ENCODE measurements at regions not wholly inside any gene's neighbourhood (a gene's known extent, or its start where the extent isn't known, plus 50 kb on each side); places are given as distances from the start of the nearest gene placed in this dataset.
"Not testable (repeated sequence)": the region's sequence is repeated elsewhere in the genome, so short reads cannot be mapped to it uniquely, and the experiment has no call there.

DNA sequence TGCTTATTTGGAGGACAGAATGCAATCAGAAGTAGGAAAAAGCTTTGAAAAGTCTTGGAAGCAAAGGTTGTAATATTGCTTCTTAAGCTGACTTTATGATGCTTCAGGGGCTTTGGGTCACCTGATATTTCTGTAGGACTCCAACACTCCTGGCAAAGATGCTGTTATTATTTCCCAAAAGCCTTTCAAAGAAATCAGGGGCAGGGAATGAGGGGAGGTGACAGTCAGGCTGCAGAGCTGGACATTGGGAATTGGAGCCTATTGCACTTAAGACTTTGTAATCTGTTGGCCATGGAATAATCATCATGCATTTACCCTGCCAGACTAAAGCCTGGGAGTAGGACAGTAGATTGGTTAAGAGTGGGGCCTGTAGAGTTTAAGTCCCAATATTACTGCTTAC lies 168.3 kb upstream of the IL12B start:
- DNase-seq, result no peak

DNA sequence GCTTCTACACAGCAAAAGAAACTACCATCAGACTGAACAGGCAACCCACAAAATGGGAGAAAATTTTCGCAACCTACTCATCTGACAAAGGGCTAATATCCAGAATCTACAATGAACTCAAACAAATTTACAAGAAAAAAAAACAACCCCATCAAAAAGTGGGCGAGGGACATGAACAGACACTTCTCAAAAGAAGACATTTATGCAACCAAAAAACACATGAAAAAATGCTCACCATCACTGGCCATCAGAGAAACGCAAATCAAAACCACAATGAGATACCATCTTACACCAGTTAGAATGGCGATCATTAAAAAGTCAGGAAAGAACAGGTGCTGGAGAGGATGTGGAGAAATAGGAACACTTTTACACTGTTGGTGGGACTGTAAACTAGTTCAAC lies 171.8 kb upstream of the IL12B start:
- DNase-seq, result not testable (repeated sequence)

GRCh38 chr5:159503236-159503635 lies 172.9 kb upstream of the IL12B start:
- DNase-seq, result no peak

DNA sequence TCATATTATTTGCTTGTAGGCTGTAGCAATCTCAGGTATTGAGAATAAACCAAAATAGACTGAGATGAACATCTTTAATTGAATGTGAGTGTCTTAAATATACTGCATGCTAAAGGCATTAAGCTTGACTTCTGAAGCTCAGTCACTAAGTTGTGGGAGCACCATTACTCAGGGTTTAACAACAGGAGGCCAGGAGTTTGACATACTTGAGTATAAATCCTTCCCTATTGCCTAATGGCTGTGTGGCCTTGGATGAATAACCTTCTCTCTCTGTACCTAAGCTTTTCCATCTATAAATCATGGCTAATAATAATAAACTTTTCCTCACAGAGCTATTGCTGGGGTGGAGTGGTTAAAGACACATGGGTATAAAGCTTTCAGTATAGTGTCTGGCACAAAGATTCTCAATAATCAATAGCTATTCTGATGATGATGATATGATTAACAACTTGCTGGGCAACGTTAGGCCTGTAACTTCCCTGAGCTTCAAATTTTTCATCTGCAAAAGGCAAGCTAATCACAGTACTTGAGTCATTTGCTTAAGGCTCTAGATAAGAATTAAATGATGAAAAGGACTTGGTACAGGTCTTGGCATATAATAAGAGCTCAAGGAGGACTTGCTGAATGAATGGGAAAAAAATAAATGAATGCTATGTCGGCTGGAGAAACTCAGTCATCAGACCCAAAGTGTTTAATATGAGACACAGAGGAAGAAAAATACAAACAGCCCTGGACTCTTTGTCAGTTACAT lies 174.0 kb upstream of the IL12B start:
- no peak for DNase-seq

GRCh38 chr5:159504857-159505304 lies 174.6 kb upstream of the IL12B start:
- DNase-seq, result peak in 16 of 51 donors; percentile 2 to 41 (median 8)

DNA sequence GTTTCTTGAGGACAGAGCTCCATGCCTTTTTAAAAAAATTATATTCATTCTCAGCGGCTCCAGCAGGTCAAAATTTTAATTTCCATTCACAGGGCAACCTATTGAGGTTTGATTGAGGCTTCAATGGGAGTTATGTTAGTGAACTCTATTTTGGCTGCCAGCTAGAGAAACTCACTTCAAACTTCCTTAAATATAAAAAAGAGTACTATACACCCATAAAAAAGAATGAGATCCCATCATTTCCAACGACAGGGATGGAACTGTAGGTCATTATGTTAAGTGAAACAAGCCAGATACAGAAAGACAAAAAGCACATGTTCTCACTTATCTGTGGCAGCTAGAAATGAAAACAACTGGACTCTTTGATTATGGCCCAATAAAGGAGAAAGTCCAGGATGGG lies 176.8 kb upstream of the IL12B start:
- no peak for DNase-seq

- DNase-seq, result no peak
Observed at GRCh38 chr5:159507661-159508060, 177.4 kb upstream of the IL12B start.

GRCh38 chr5:159508344-159508743 lies 178.1 kb upstream of the IL12B start:
- DNase-seq, result no peak

DNA sequence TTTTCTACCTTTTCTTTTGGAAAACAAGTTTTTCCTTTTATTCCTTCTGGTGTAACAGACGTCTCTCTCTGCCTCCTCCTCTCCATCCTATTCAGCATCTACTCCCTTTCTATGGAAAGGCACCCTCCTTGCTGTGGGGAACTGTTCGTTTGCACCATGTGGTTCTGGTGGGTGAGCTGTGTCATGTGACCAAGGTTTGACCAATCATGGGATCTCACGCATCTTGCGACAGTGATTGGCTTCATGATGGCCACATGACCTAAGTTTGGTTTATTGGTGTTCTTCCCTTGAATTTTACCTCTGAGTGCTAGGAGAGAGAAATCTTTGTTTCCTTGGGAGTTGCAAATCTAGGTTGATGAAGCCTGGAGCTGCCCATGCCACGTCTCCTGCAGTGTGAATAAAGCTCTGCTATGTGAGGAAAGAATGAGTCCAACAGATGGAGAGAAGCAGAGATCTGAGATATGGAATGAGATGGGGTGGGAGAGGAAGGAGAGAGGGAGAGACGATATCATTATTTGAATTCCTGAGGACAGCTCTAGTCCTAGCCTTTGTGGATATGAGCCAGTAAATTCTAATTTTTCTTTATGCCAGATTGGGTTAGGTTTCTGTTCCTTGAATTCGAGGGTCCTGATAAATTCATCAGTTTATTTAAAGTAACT lies 178.8 kb upstream of the IL12B start:
- no peak for DNase-seq

- DNase-seq, result no peak
Observed at GRCh38 chr5:159510282-159510681, 180.0 kb upstream of the IL12B start.

GRCh38 chr5:159511570-159511969 lies 181.3 kb upstream of the IL12B start:
- no peak for DNase-seq

GRCh38 chr5:159512064-159512463 lies 181.8 kb upstream of the IL12B start:
- DNase-seq, result no peak

DNA sequence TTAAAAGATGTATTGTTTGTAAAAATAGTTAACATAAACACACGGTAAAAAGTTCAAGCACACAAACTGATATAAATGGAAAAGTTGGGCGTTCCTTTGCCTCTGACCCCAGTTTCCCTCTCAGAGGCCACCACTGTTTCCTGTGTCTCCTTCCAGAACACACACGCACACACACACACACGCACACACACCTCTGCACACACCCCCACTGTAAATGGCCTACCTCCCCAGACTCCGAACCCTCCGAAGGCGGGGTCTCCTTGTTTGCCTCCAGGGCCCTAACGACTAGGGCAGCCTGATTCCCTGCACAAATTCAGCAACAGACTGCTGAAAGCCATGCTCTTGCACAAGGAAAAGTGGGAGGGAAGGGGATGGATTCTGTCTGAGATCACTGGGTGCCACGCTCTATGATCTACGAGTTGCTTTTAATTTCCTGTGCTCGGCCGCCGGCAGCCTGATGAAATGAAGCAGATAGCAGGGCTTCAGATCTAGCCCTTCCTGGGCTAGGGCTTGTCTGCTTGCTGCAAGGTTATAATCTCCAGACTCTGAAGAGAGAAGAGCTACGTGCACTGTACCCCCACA lies 184.0 kb upstream of the IL12B start:
- DNase-seq, result no peak

GRCh38 chr5:159515197-159515596 lies 184.9 kb upstream of the IL12B start:
- no peak for DNase-seq

- DNase-seq, result peak in 23 of 51 donors; percentile 1 to 47 (median 10)
Observed at GRCh38 chr5:159515909-159516415, 185.7 kb upstream of the IL12B start.

DNA sequence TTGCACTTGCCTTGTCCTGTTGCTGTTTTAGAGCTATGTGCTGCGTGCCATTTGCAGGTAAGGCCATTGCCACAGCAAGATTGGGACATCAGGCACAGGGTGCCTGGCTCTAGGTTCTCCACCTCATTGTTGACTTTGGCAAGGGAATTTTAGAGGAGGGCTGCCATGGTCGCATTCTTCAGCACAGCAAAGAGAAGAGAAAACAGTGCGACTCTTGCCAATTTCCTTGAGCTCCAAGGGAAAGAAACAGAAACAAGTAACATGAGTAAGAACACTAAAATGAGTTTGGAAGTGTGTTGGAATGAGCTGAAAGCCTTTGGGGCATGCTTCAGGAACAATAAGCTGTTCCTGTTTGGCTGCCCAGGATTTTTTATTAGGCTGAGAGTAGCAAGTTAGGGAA lies 188.1 kb upstream of the IL12B start:
- DNase-seq, result no peak

DNA sequence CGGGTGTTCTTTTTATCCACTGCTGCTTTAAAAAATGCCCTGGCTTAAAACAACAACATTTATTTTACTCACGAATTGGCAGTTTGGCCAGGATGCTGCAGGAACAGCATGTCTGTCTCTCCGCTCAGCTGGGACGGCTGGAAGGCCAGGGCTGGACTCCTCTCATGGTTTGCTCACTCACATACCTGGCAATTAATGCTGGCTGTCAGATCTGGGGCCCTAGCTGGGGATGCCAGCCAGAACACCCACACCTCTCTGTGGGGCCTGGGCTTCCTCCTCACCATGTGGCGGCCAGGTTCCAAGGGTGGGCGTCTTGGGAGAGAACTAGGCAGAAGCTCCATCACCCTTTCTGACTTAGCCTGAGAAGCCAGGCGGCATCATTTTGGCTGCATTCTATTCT lies 189.1 kb upstream of the IL12B start:
- DNase-seq, result peak in 1 of 51 donors; percentile 12

- no peak for DNase-seq
Observed at GRCh38 chr5:159522841-159523240, 192.6 kb upstream of the IL12B start.

DNA sequence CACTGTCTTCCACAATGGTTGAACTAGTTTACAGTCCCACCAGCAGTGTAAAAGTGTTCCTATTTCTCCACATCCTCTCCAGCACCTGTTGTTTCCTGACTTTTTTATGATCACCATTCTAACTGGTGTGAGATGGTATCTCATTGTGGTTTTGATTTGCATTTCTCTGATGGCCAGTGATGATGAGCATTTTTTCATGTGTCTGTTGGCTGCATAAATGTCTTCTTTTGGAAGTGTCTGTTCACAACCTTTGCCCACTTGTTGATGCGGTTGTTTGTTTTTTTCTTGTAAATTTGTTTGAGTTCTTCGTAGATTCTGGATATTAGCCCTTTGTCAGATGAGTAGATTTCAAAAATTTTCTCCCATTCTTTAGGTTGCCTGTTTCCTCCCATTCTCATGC lies 194.0 kb upstream of the IL12B start:
- not testable (repeated sequence) for DNase-seq

GRCh38 chr5:159525117-159525516 lies 194.8 kb upstream of the IL12B start:
- no peak for DNase-seq

DNA sequence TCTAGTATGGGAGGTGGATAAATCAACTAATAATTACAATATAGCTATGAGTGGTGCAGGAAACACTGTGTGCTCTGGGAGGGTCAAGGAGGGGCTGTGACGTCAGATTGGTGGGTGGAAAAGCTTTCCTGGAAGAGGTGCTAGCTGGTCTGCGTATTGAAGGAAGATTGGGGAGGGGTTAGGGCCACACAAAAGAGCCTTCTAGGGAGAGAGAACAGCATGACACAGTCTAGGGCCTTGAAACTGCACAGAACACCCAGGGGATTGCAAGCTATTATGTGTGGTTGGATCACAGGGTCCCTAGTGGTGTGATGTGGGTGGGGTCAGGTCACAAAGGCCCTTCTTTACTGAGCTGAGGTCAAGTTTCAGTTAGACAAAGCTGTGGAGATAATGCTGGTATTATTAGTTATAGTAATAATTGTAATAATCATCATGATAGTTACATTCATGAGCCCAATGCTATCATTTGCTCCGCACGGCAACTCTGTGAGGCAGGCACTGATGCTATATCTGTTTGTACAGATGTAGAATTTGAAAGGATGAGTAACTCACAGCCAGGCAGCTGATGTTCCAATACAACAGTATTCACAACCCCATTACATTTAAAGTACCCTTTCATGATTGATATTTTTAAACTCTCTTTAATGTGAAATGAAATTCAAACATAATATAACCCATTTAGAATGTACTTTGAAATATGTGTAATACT lies 197.4 kb upstream of the IL12B start:
- DNase-seq, result no peak

- DNase-seq, result no peak
Observed at GRCh38 chr5:159531554-159532105, 201.3 kb upstream of the IL12B start.
